NT2/D1 (cell line): ENCODE measurements at regions not wholly inside any gene's neighbourhood (a gene's known extent, or its start where the extent isn't known, plus 50 kb on each side); places are given as distances from the start of the nearest gene placed in this dataset.
"Not testable (repeated sequence)": the region's sequence is repeated elsewhere in the genome, so short reads cannot be mapped to it uniquely, and the experiment has no call there.

ENCODE experiments used
- DNase-seq: peaks from one replicate; pipeline ENCODE4 v3.0.0-alpha.2; 2011; ENCODE audit warnings: low read depth, low spot score
- H3K27me3 ChIP-seq: 2 replicates; pipeline ENCODE4 v1.6.0; 2011; ENCODE audit warnings: mild to moderate bottlenecking; ENCODE audit not compliant: insufficient read length, insufficient read depth
- H3K36me3 ChIP-seq: 2 replicates; pipeline ENCODE4 v1.6.1; 2011; ENCODE audit warnings: mild to moderate bottlenecking, low read length, mixed read lengths; ENCODE audit not compliant: insufficient read depth, insufficient read length
- H3K4me1 ChIP-seq: 2 replicates; pipeline ENCODE4 v1.5.1; 2011; ENCODE audit not compliant: insufficient read depth, insufficient read length
- H3K4me3 ChIP-seq: 2 replicates; pipeline ENCODE4 v1.5.1; 2011; ENCODE audit warnings: low read depth; ENCODE audit not compliant: insufficient read length
- H3K9ac ChIP-seq: 2 replicates; pipeline ENCODE4 v1.6.0; 2011; ENCODE audit warnings: low read depth; ENCODE audit not compliant: insufficient read length
- H3K9me3 ChIP-seq: 2 replicates; pipeline ENCODE4 v1.5.1; 2011; ENCODE audit warnings: mild to moderate bottlenecking, low read length; ENCODE audit not compliant: insufficient read depth
- SUZ12 ChIP-seq: IDR thresholded peaks from 2 replicates; pipeline ENCODE4 v1.6.1; 2011; ENCODE audit not compliant: insufficient read length, insufficient read depth; ENCODE audit errors: extremely low read depth
- YY1 ChIP-seq: IDR thresholded peaks from 2 replicates; pipeline ENCODE4 v1.6.1; 2011; ENCODE audit not compliant: insufficient read length, insufficient read depth
- ZNF274 ChIP-seq: IDR thresholded peaks from 2 replicates; pipeline ENCODE4 v1.6.1; 2011; ENCODE audit warnings: mild to moderate bottlenecking, low read depth, low read length

DNA sequence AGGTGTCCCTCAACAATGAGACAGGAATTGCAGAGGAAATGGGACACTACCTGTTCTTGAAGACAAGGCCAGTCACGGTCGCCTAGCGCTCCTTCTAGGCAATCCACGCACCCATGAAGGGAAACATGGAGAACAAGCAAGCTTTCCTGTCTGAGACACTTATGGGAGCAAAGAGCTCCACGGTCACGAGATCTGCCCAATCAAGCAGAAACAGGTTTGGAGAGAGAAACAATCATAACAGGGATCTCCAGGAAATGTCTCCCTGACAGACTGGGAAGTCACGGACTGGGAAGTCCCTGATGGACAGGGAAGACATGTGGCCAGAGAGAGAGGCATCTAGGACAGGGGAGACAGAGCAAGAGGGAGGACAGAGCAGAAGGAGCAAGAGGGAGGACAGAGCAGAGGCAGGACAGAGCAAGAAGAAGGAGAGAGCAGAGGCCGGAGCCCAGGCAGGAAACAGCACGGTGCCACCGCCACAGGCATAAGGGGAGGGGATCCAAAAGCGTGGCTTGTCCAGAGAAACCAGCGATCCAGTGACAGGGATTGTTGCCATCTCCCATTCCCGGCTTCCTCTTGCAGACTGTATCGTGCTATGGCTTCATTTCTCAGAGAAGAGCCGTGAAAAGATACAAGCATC, 167.8 kb upstream of the ZNF337 start:
- Histone ChIP-seq H3K4me1 (peaks cover 6% of the 10 kb centered on the region), H3K36me3 (no peaks in the 10 kb centered on the region), H3K9ac (no peak overlapping the region), H3K9me3 (no peaks in the 10 kb centered on the region), H3K27me3 (peaks cover 94% of the 10 kb centered on the region), H3K4me3 (no peak overlapping the region)
- no peak for DNase-seq
- TF ChIP-seq ZNF274 = no peak
- no peak for TF ChIP-seq SUZ12
- no peak for TF ChIP-seq YY1

GRCh38 chr20:25863536-25864325, 167.1 kb upstream of the ZNF337 start:
- H3K9me3 ChIP-seq = no peaks in the 10 kb centered on the region
- TF ChIP-seq YY1 = no peak
- no peak for TF ChIP-seq SUZ12
- no peak for TF ChIP-seq ZNF274
- H3K4me1 ChIP-seq = peaks cover 9% of the 10 kb centered on the region
- H3K9ac ChIP-seq = no peak overlapping the region
- H3K36me3 ChIP-seq = no peaks in the 10 kb centered on the region
- no peak for DNase-seq
- H3K4me3 ChIP-seq = no peak overlapping the region
- H3K27me3 ChIP-seq = peaks cover 94% of the 10 kb centered on the region

DNA sequence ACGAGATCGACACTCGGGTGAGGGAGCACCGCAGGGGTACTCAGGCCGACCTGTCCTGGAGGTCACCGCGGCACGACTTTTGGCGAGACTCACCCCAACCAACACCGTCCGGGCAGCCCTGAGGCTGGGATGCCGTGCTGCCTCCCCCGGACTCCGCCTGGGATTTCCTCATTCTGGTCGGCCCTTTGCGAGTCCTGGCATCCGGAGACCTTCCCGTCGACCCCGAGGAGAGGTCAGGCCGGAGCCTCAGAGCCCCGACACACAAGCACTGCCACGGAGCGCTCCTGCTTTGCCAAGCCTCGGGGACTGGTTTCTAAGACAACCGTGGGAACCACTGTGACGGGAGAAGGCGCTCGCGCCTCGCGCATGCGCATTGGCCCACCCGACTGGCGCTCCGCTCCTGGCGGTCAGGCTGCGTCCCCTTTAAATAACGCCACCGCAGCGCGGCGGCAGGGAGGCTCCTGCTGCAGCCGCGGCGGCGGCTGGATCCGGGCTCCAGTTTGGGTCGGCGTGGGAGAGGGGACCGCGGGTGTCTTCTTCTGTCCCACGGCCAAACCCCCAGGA, 166.4 kb upstream of the ZNF337 start:
- Histone ChIP-seq H3K4me1 (peaks cover 12% of the 10 kb centered on the region), H3K27me3 (peaks cover 93% of the 10 kb centered on the region)
- not testable (repeated sequence) for H3K36me3 ChIP-seq, H3K9me3 ChIP-seq, H3K4me3 ChIP-seq, H3K9ac ChIP-seq
- DNase-seq = peak; percentile 63

DNA sequence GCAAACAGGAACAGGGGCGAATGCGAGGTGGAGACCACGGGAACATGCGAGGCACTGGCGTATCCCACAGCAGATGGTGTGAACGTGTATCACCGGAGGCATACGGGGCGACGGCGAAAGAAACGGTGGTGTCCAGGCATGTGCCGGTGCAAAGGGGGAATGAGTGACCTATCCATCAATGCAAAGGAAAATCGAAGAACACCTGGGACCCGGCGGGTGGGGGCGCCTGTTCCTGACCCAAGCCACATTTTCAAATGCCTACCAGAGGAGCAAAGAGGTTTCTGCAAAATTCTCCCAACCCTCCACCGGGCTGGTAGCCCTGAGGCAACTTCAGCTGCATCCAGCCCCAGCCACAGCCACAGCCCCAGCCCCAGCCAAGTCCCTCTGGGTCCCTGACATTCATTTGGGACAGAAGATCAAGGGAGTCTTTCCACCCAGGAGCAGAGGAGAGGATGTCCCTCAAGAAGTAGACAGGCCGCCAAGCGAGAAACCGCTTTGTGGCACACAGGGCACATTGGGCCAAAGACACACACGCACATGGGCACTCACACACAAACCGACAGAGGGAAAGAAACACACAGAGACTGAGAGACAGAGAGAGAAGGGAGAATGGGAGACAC, 164.0 kb upstream of the ZNF337 start:
- peaks cover 79% of the 10 kb centered on the region for H3K27me3 ChIP-seq
- peak overlapping the region; percentile 17 for H3K9ac ChIP-seq
- peaks cover 12% of the 10 kb centered on the region for H3K4me1 ChIP-seq
- peak overlapping the region; percentile 11 for H3K4me3 ChIP-seq
- no peaks in the 10 kb centered on the region for H3K36me3 ChIP-seq
- DNase-seq = no peak
- no peak for TF ChIP-seq ZNF274
- no peak for TF ChIP-seq SUZ12
- TF ChIP-seq YY1 = no peak
- H3K9me3 ChIP-seq = no peaks in the 10 kb centered on the region

- Histone ChIP-seq H3K4me3 (peak overlapping the region; percentile 11), H3K9ac (peak overlapping the region; percentile 61), H3K27me3 (peaks cover 71% of the 10 kb centered on the region), H3K36me3 (no peaks in the 10 kb centered on the region), H3K4me1 (peaks cover 12% of the 10 kb centered on the region), H3K9me3 (no peaks in the 10 kb centered on the region)
- TF ChIP-seq ZNF274 (no peak), SUZ12 (no peak), YY1 (no peak)
- DNase-seq = no peak
Observed at GRCh38 chr20:25859649-25860530, 163.2 kb upstream of the ZNF337 start.

DNA sequence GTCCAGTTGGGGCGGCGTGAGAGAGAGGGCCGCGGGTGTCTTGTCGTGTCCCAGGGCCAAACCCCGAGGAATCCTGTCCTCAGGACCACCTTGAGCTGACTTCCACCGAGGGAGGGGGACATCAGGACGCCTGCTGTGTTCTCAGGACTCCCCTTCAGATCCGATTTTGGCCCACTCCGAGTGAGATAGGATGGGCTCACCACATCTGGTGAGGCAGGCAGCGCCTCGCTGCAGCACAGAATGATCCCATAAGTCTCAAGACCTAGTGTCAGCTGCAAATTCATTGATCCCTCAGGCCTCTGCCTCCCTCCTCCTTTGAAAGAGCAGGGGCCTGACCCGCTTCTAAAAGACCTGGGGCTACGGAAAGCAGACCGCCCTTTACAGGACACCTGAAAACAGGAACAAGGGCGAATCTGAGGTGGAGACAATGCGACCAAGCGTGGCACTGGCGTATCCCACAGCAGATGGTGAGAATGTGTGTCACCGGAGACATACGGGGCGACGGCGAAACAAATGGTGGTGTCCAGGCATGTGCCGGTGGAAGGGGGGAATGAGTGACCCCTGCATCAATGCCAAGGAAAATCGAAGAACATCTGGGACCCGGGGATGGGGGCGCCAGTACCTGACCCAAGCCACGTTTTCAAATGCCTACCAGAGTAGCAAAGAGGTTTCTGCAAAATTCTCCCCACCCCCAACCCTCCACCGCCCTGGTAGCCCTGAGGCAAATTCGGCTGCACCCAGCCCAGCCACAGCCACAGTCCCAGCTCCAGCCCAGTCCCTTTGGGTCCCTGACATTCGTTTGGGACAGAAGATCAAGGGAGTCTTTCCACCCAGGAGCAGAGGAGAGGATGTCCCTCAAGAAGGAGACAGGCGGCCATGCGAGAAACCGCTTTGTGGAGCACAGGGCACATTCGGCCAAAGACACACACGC, 162.1 kb upstream of the ZNF337 start:
- no peak for TF ChIP-seq ZNF274
- no peak for TF ChIP-seq YY1
- TF ChIP-seq SUZ12 = no peak
- peaks cover 12% of the 10 kb centered on the region for H3K4me1 ChIP-seq
- peak overlapping the region; percentile 27 for H3K4me3 ChIP-seq
- H3K27me3 ChIP-seq = peaks cover 60% of the 10 kb centered on the region
- no peaks in the 10 kb centered on the region for H3K36me3 ChIP-seq
- peak overlapping the region; percentile 62 for H3K9ac ChIP-seq
- no peak for DNase-seq
- no peaks in the 10 kb centered on the region for H3K9me3 ChIP-seq

DNA sequence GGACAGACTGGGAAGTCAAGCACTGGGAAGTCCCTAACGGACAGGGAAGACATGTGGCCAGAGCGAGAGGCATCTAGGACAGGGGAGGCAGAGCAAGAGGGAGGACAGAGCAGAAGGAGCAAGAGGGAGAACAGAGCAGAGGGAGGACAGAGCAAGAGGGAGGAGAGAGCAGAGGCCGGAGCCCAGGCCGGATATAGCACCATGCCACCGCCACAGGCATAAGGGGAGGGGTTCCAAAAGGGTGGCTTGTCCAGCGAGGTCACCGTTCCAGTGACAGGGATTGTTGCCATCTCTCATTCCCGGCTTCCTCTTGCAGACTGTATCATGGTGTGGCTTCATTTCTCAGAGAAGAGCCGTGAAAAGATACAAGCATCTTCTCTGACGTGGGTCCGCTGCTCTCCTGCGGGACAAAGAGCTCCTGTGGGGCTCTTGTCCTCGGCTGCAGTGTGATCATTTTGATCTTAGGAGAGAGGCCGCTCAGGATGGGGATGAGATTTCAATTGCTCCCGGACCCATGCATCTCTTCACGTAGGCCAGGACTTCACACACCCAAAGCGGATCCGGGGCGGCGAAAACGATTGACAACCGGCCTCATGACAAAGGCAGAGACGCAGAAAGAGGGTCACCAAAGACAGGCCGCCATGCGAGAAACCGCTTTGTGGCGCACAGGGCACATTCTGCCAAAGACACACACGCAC, 160.6 kb upstream of the ZNF337 start:
- DNase-seq, H3K9me3 ChIP-seq, H3K9ac ChIP-seq, H3K36me3 ChIP-seq, H3K4me1 ChIP-seq, H3K4me3 ChIP-seq: not testable (repeated sequence)
- peaks cover 48% of the 10 kb centered on the region for H3K27me3 ChIP-seq
